Tibial nerve (tissue), 4 donors: ENCODE measurements at regions not wholly inside any gene's neighbourhood (a gene's known extent, or its start where the extent isn't known, plus 50 kb on each side); places are given as distances from the start of the nearest gene placed in this dataset.

ENCODE experiments used
- CTCF ChIP-seq, 5 experiments: fragments of 200-600 bp in 3 of 5; fragments of 450-650 bp in 2 of 5; sonication (generic) in 3 of 5; IDR thresholded peaks; one replicate each; pipeline ENCODE4 v1.5.1; 2016 to 2019; ENCODE audit warnings: antibody characterized with exemption in 5 of 5, mild to moderate bottlenecking in 3 of 5, moderate library complexity in 2 of 5
- EP300 ChIP-seq, 2 donors: sonication (generic); formaldehyde crosslinking; IDR thresholded peaks; one replicate each; pipeline ENCODE4 v1.6.1; 2017; ENCODE audit warnings: antibody characterized with exemption in 2 of 2, mild to moderate bottlenecking in 1 of 2
- POLR2A ChIP-seq, 2 donors: fragments of 450-650 bp; IDR thresholded peaks; one replicate each; pipeline ENCODE4 v1.6.1; 2017; ENCODE audit warnings: antibody characterized with exemption in 2 of 2, mild to moderate bottlenecking in 2 of 2, moderate library complexity in 2 of 2

GRCh38 chr10:4141471-4141870 lies 356.5 kb upstream of the KLF6 start:
- TF ChIP-seq EP300 (IDR thresholded peaks at IDR 0.05), result no peak
- no peak for TF ChIP-seq CTCF (IDR thresholded peaks at IDR 0.05)
- no peak for TF ChIP-seq POLR2A (IDR thresholded peaks at IDR 0.05)
